PC-3 (cell line): ENCODE measurements at regions not wholly inside any gene's neighbourhood (a gene's known extent, or its start where the extent isn't known, plus 50 kb on each side); places are given as distances from the start of the nearest gene placed in this dataset.

ENCODE experiments used
- CTCF ChIP-seq: fragments of 300-600 bp; sonication (generic); conservative IDR thresholded peaks from 2 replicates; pipeline ENCODE4 v1.5.1; 2017; ENCODE audit warnings: antibody characterized with exemption, low read depth, mild to moderate bottlenecking, low read length
- EZH2phosphoT487 ChIP-seq: fragments of 300-600 bp; sonication (generic); IDR thresholded peaks from 2 replicates; pipeline ENCODE4 v1.6.1; 2018; ENCODE audit warnings: mild to moderate bottlenecking, antibody characterized with exemption, low read length, borderline replicate concordance

- TF ChIP-seq CTCF, result no peak
- no peak for TF ChIP-seq EZH2phosphoT487
These were observed 1674.9 kb downstream of the REEP3 start for GRCh38 chr10:65196111-65196510.
